ENCODE measurements at regions not wholly inside any gene's neighbourhood (a gene's known extent, or its start where the extent isn't known, plus 50 kb on each side); places are given as distances from the start of the nearest gene placed in this dataset.

GRCh38 chr12:114863911-114864310 is 179.9 kb upstream of the TBX3 start:
- CTCF ChIA-PET, result no interaction called here

GRCh38 chr12:114860969-114861368 is 177.0 kb upstream of the TBX3 start:
- intact Hi-C loops (cut with micrococcal nuclease), result no loop called here
- BruUV-seq (replicated peaks), result no TSS peak
- H3K4me1 ChIP-seq (ENCODE audit: control insufficient read depth, extremely low read depth, insufficient read depth, low read length), result no peaks in the 10 kb centered on the region
- no peaks in the 10 kb centered on the region for H3K36me3 ChIP-seq (ENCODE audit: control insufficient read depth in 2 of 2, extremely low read depth in 1 of 2, insufficient read depth in 2 of 2, low read length in 2 of 2)
- H3K79me2 ChIP-seq (ENCODE audit: control insufficient read depth, insufficient read depth, low read length), result no peaks in the 10 kb centered on the region
- CTCF ChIA-PET, result no interaction called here
- DNase-seq (ENCODE audit: low read depth, low spot score) (no peak), FAIRE-seq (no peak)
- H3K9me1 ChIP-seq (replicated peaks; ENCODE audit: control insufficient read depth, extremely low read depth, insufficient read depth, low read length), result no peaks in the 10 kb centered on the region
- no peak overlapping the region for H3K27ac ChIP-seq (ENCODE audit: insufficient read depth, low read depth, low read length)
- H2AFZ ChIP-seq (ENCODE audit: low read depth, low read length), result no peak overlapping the region
- no peak overlapping the region for H3K4me2 ChIP-seq (ENCODE audit: insufficient read depth, low read length)
- no peak overlapping the region for H3K4me3 ChIP-seq (replicated peaks in 1 of 3; ENCODE audit: insufficient read depth in 1 of 3, low read depth in 1 of 3, low read length in 3 of 3)
- H4K20me1 ChIP-seq (replicated peaks; ENCODE audit: control insufficient read depth, extremely low read depth, insufficient read depth, low read length), result no peaks in the 10 kb centered on the region
- dilution Hi-C loops (cut with MboI; ENCODE audit: extremely low pct_ligation_motif_present, low sequenced_read_pairs), result no loop called here
- peaks cover 2% of the 10 kb centered on the region for H3K9me3 ChIP-seq (replicated peaks; ENCODE audit: control insufficient read depth, insufficient read depth, low read length)
- POLR2A ChIA-PET, result no interaction called here
- H3K27me3 ChIP-seq (ENCODE audit: control insufficient read depth in 2 of 2, insufficient read depth in 2 of 2, low read length in 2 of 2), result no peaks in the 10 kb centered on the region
- no peak overlapping the region for H3K9ac ChIP-seq (replicated peaks; ENCODE audit: extremely low read depth, insufficient read depth, low read length)
- TF ChIP-seq POLR2AphosphoS5 (IDR thresholded peaks at IDR 0.05; ENCODE audit: insufficient read depth, low read depth, low read length) (no peak), FOS (IDR thresholded peaks at IDR 0.05; ENCODE audit: borderline replicate concordance, insufficient read depth, low read length) (no peak), CTCF (IDR thresholded peaks at IDR 0.05; ENCODE audit: extremely low read depth in 1 of 2, insufficient read depth in 1 of 2, low read depth in 1 of 2, low read length in 2 of 2) (no peak), EZH2 (IDR thresholded peaks at IDR 0.05; ENCODE audit: borderline replicate concordance, low read depth, low read length, severe bottlenecking) (no peak), GATA2 (IDR thresholded peaks at IDR 0.05; ENCODE audit: insufficient read depth, insufficient read length, low read depth, low read length) (no peak), POLR2A (IDR thresholded peaks at IDR 0.05; ENCODE audit: low read depth, low read length) (no peak), MYC (IDR thresholded peaks at IDR 0.05; ENCODE audit: low read depth, low read length) (no peak), MAX (IDR thresholded peaks at IDR 0.05; ENCODE audit: insufficient read depth, insufficient read length) (no peak), JUN (IDR thresholded peaks at IDR 0.05; ENCODE audit: borderline replicate concordance, insufficient read depth, insufficient read length, low read depth) (no peak)

More at GRCh38 chr12:114863911-114864310, 179.9 kb upstream of the TBX3 start:
- intact Hi-C loops (cut with micrococcal nuclease), result no loop called here
- POLR2A ChIA-PET, result no interaction called here
- Histone ChIP-seq H3K4me1 (ENCODE audit: control insufficient read depth, extremely low read depth, insufficient read depth, low read length) (no peaks in the 10 kb centered on the region), H4K20me1 (replicated peaks; ENCODE audit: control insufficient read depth, extremely low read depth, insufficient read depth, low read length) (no peaks in the 10 kb centered on the region), H3K27ac (ENCODE audit: insufficient read depth, low read depth, low read length) (no peak overlapping the region), H3K79me2 (ENCODE audit: control insufficient read depth, insufficient read depth, low read length) (no peaks in the 10 kb centered on the region), H3K9me1 (replicated peaks; ENCODE audit: control insufficient read depth, extremely low read depth, insufficient read depth, low read length) (no peaks in the 10 kb centered on the region), H2AFZ (ENCODE audit: low read depth, low read length) (no peak overlapping the region), H3K36me3 (ENCODE audit: control insufficient read depth in 2 of 2, extremely low read depth in 1 of 2, insufficient read depth in 2 of 2, low read length in 2 of 2) (no peaks in the 10 kb centered on the region), H3K9ac (replicated peaks; ENCODE audit: extremely low read depth, insufficient read depth, low read length) (no peak overlapping the region), H3K4me3 (replicated peaks in 1 of 3; ENCODE audit: insufficient read depth in 1 of 3, low read depth in 1 of 3, low read length in 3 of 3) (no peak overlapping the region), H3K9me3 (replicated peaks; ENCODE audit: control insufficient read depth, insufficient read depth, low read length) (peaks cover 4% of the 10 kb centered on the region), H3K4me2 (ENCODE audit: insufficient read depth, low read length) (no peak overlapping the region), H3K27me3 (ENCODE audit: control insufficient read depth in 2 of 2, insufficient read depth in 2 of 2, low read length in 2 of 2) (no peaks in the 10 kb centered on the region)
- FAIRE-seq, result no peak
- TF ChIP-seq GATA2 (IDR thresholded peaks at IDR 0.05; ENCODE audit: insufficient read depth, insufficient read length, low read depth, low read length) (no peak), CTCF (IDR thresholded peaks at IDR 0.05; ENCODE audit: extremely low read depth in 1 of 2, insufficient read depth in 1 of 2, low read depth in 1 of 2, low read length in 2 of 2) (no peak), JUN (IDR thresholded peaks at IDR 0.05; ENCODE audit: borderline replicate concordance, insufficient read depth, insufficient read length, low read depth) (no peak), EZH2 (IDR thresholded peaks at IDR 0.05; ENCODE audit: borderline replicate concordance, low read depth, low read length, severe bottlenecking) (no peak), POLR2AphosphoS5 (IDR thresholded peaks at IDR 0.05; ENCODE audit: insufficient read depth, low read depth, low read length) (no peak)
- no peak for DNase-seq (ENCODE audit: low read depth, low spot score)
- no TSS peak for BruUV-seq (replicated peaks)
- dilution Hi-C loops (cut with MboI; ENCODE audit: extremely low pct_ligation_motif_present, low sequenced_read_pairs), result no loop called here

Data from endothelial cell of umbilical vein (primary cell).